Naive thymus-derived CD4-positive, alpha-beta T cell (primary cell): ENCODE measurements at regions not wholly inside any gene's neighbourhood (a gene's known extent, or its start where the extent isn't known, plus 50 kb on each side); places are given as distances from the start of the nearest gene placed in this dataset.

Source experiments
- ATAC-seq: fragments of 150-1000 bp; cut with Tn5 transposase; 2 replicates; pipeline ENCODE4 v1.10.0; 2021; ENCODE audit warnings: mild to moderate bottlenecking, moderate library complexity
- CTCF ChIA-PET: fragments of 350-600 bp; sonication (Branson Sonifier 250); formaldehyde crosslinking; loops from one replicate; lab custom pipeline; 2021; ENCODE audit warnings: antibody characterized with exemption; lab: Charles Lee
- POLR2A ChIA-PET: fragments of 350-600 bp; sonication (Branson Sonifier 250); formaldehyde crosslinking; loops from one replicate; lab custom pipeline; 2021; ENCODE audit warnings: antibody characterized with exemption, inconsistent platforms; lab: Charles Lee
- DNase-seq, 9 donors: peaks; one replicate each; pipeline versions ENCODE4 v3.0.0 to v3.0.0-alpha.2; 2020 to 2022; ENCODE audit warnings: mixed read lengths in 1 of 9
- H3K27ac ChIP-seq: one replicate; pipeline ENCODE4 v1.7.0; 2013; ENCODE audit warnings: mild to moderate bottlenecking, low read depth, low read length, moderate library complexity
- H3K27me3 ChIP-seq, 2 donors: one replicate each; pipeline ENCODE4 v1.7.0; 2013; ENCODE audit warnings: low read length in 2 of 2, mild to moderate bottlenecking in 2 of 2, moderate library complexity in 2 of 2; ENCODE audit not compliant: control insufficient read depth in 2 of 2, insufficient read depth in 2 of 2
- H3K36me3 ChIP-seq, 3 experiments: 1 replicate in 2 of 3; 2 replicates in 1 of 3; pipeline ENCODE4 v1.7.0; 2013; ENCODE audit warnings: low read length in 3 of 3, mild to moderate bottlenecking in 3 of 3, moderate library complexity in 1 of 3; ENCODE audit not compliant: insufficient read depth in 3 of 3, control insufficient read depth in 2 of 3
- H3K4me1 ChIP-seq, 2 donors: one replicate each; pipeline ENCODE4 v1.7.0; 2013; ENCODE audit warnings: low read length in 2 of 2, mild to moderate bottlenecking in 2 of 2, moderate library complexity in 1 of 2; ENCODE audit not compliant: control insufficient read depth in 2 of 2, insufficient read depth in 2 of 2
- H3K4me3 ChIP-seq: 2 replicates; pipeline ENCODE4 v1.7.0; 2013; ENCODE audit warnings: mild to moderate bottlenecking, low read length
- H3K9me3 ChIP-seq, 3 experiments: 1 replicate in 2 of 3; 2 replicates in 1 of 3; pipeline ENCODE4 v1.7.0; 2013; ENCODE audit warnings: low read length in 3 of 3; ENCODE audit not compliant: control insufficient read depth in 2 of 3
- H3K27ac Mint-ChIP-seq, 9 donors: one replicate each; pipeline ENCODE4 v1.8.0; 2020 to 2022; ENCODE audit warnings: mixed read lengths in 9 of 9, mild to moderate bottlenecking in 8 of 9, moderate library complexity in 5 of 9, inconsistent platforms in 2 of 9
- H3K27me3 Mint-ChIP-seq, 5 donors: one replicate each; pipeline ENCODE4 v1.8.0; 2021 to 2022; ENCODE audit warnings: mixed read lengths in 5 of 5, mild to moderate bottlenecking in 1 of 5
- H3K36me3 Mint-ChIP-seq, 5 donors: one replicate each; pipeline ENCODE4 v1.8.0; 2020 to 2022; ENCODE audit warnings: mixed read lengths in 5 of 5, mild to moderate bottlenecking in 3 of 5, inconsistent platforms in 1 of 5
- H3K4me1 Mint-ChIP-seq, 7 donors: one replicate each; pipeline ENCODE4 v1.8.0; 2020 to 2022; ENCODE audit warnings: mixed read lengths in 7 of 7, mild to moderate bottlenecking in 3 of 7, inconsistent platforms in 1 of 7
- H3K4me3 Mint-ChIP-seq, 10 donors: one replicate each; pipeline ENCODE4 v1.8.0; 2020 to 2022; ENCODE audit warnings: mild to moderate bottlenecking in 10 of 10, mixed read lengths in 10 of 10, moderate library complexity in 6 of 10, inconsistent platforms in 2 of 10
- H3K9me3 Mint-ChIP-seq, 11 donors: one replicate each; pipeline ENCODE4 v1.8.0; 2020 to 2022; ENCODE audit warnings: mixed read lengths in 11 of 11, mild to moderate bottlenecking in 4 of 11, inconsistent platforms in 1 of 11, moderate library complexity in 1 of 11
- intact Hi-C, 2 donors: fragments of 100-400 bp; cut with micrococcal nuclease; formaldehyde crosslinking; loops; one replicate each; pipeline ENCODE4 v1.15.1; 2023

DNA sequence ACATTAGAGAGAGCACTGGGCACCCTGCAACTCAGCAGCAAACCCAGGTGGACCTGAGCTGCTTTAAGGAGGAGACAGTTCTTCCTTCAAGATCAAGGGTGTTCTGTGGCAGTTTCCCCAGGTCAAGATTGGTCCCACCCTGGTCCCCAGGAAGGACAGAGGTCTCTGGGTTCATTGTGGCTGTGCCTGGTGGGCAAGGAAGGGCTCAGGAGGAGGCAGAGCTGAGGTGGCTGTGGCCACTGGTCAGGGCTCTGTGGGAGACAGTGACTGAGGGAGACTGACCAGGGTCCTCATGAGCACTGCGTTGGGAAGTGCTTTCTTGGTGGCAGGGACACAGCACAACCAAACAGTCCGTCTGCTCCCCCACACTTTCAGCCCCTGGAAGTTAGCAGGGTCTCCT lies 141.3 kb downstream of the FCRL5 start:
- peaks cover 0 to 2% (median 0%) of the 10 kb centered on the region in 7 donors for H3K4me1 Mint-ChIP-seq
- H3K4me3 Mint-ChIP-seq: no peak overlapping the region
- ATAC-seq (no peak), DNase-seq (no peak)
- POLR2A ChIA-PET: no interaction called here
- Histone ChIP-seq H3K27me3 (no peaks in the 10 kb centered on the region), H3K36me3 (no peaks in the 10 kb centered on the region), H3K27ac (no peak overlapping the region), H3K4me1 (no peaks in the 10 kb centered on the region), H3K4me3 (no peak overlapping the region), H3K9me3 (no peaks in the 10 kb centered on the region)
- CTCF ChIA-PET: no interaction called here
- H3K36me3 Mint-ChIP-seq: no peaks in the 10 kb centered on the region
- intact Hi-C loops: no loop called here
- H3K27ac Mint-ChIP-seq: no peak overlapping the region
- peaks cover 0 to 25% (median 9%) of the 10 kb centered on the region in 5 donors for H3K27me3 Mint-ChIP-seq
- H3K9me3 Mint-ChIP-seq: no peaks in the 10 kb centered on the region

DNA sequence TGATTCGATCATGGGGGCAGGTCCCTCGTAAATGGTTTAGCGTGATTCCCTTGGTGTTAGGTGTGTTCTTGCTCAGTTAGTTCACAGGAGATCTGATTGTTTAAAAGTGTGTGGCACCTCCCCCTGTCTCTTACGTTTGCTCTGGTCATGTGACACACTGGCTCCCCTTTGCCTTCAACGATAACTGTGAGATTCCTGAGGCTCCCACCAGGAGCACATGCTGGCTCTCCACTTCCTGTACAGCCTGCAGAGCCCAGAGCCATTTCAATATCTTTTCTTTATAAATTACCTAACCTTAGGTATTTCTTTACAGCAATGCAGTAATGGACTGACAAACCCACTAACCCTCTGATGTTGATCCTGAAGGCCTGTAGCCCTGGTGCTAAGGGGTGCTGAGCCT lies 141.9 kb downstream of the FCRL5 start:
- H3K9me3 ChIP-seq: no peaks in the 10 kb centered on the region
- H3K4me3 ChIP-seq: no peak overlapping the region
- no peaks in the 10 kb centered on the region for H3K4me1 ChIP-seq
- DNase-seq: no peak
- no peak overlapping the region for H3K27ac ChIP-seq
- no peaks in the 10 kb centered on the region for H3K36me3 ChIP-seq
- Mint-ChIP-seq H3K27ac (no peak overlapping the region), H3K36me3 (no peaks in the 10 kb centered on the region), H3K4me1 (peaks cover 0 to 2% (median 0%) of the 10 kb centered on the region in 7 donors), H3K27me3 (peaks cover 0 to 20% (median 6%) of the 10 kb centered on the region in 5 donors), H3K4me3 (no peak overlapping the region), H3K9me3 (no peaks in the 10 kb centered on the region)
- CTCF ChIA-PET: no interaction called here
- H3K27me3 ChIP-seq: no peaks in the 10 kb centered on the region
- intact Hi-C loops: no loop called here
- ATAC-seq: no peak
- POLR2A ChIA-PET: interaction anchor here (0.6 kb wide), 1 partner anchor 25 kb away, joined by 3 read pairs; no protein-coding TSS in a partner anchor

DNA sequence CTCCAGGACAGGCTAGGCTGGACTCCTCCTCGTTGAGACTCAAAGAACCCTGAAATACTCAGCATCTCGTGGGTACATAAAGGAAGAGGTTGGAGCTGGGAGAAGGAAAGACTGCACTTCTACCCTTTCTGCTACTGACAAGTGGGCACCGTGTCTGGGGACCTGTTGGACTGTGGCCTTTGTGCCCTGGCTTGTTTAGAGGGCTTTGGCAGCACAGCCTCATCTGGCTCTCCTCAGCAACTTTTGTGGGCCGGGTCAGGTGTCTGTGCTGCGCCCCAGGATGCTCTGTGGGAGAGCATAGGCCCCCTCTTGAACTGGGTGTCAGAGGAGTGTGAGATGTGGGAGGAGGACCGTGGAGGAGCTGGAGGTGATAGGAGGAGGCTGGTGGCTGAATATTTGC lies 142.4 kb downstream of the FCRL5 start:
- H3K4me3 Mint-ChIP-seq: no peak overlapping the region
- no peaks in the 10 kb centered on the region for H3K36me3 Mint-ChIP-seq
- H3K27me3 Mint-ChIP-seq: peaks cover 0 to 19% (median 2%) of the 10 kb centered on the region in 5 donors
- Histone ChIP-seq H3K4me3 (no peak overlapping the region), H3K27ac (no peak overlapping the region), H3K36me3 (no peaks in the 10 kb centered on the region), H3K4me1 (no peaks in the 10 kb centered on the region), H3K27me3 (no peaks in the 10 kb centered on the region), H3K9me3 (no peaks in the 10 kb centered on the region)
- no peaks in the 10 kb centered on the region for H3K9me3 Mint-ChIP-seq
- POLR2A ChIA-PET: no interaction called here
- ATAC-seq: no peak
- DNase-seq: no peak
- H3K4me1 Mint-ChIP-seq: peaks cover 0 to 2% (median 0%) of the 10 kb centered on the region in 7 donors
- intact Hi-C loops: no loop called here
- H3K27ac Mint-ChIP-seq: no peak overlapping the region
- CTCF ChIA-PET: no interaction called here

DNA sequence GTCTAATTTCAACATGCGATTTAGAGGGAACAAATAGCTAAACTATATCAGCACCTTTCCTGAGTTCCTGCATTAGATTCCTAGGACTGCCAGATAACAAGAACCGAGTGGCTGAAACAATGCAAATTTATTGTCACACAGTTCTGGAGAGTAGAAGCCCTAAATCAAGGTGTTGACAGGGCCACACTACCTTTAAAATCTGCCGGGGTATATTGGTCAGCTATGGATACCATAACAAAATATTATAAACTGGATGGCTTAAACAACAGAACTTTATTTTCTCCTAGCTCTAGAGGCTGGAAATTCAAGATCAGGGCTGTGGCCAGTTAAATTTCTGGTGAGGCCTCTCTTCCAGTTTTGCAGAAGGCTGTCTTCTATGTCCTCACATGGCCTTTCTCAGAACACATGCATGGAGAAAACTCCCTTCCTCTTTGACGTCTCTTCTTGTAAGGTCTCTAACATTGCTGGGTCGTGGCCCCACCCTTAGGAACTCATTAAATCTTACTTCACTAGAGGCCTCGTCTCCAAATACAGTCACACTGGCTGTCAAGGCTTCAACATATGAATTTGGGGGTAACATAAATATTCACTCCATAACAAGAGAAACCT lies 144.3 kb downstream of the FCRL5 start:
- no peak overlapping the region for H3K27ac Mint-ChIP-seq

DNA sequence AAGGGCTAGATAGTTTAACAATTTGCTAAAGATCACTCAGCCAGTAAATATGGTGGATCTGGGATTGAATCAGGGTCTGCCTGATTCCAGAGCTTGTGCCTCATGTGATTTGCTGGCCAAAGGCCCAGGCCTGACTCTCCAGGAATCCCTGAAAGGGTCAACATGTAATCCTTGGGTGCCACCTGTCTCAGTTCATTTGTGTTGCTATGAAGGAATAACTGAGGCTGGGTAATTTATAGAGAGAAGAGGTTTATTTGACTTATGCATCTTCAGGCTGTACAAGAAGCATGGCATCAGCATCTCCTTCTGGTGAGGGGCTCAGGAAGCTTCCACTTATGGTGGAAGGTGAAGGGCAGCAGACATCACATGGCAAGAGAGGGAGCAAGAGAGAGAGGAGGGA lies 144.9 kb downstream of the FCRL5 start:
- H3K4me3 ChIP-seq: no peak overlapping the region
- Mint-ChIP-seq H3K27ac (no peak overlapping the region), H3K9me3 (no peaks in the 10 kb centered on the region), H3K36me3 (no peaks in the 10 kb centered on the region), H3K4me3 (no peak overlapping the region), H3K4me1 (peaks cover 0 to 13% (median 0%) of the 10 kb centered on the region in 7 donors), H3K27me3 (peaks cover 0 to 34% (median 9%) of the 10 kb centered on the region in 5 donors)
- ChIA-PET POLR2A (no interaction called here), CTCF (interaction anchor here (0.7 kb wide), 1 partner anchor 18 kb away, joined by 3 read pairs; no protein-coding TSS in a partner anchor)
- H3K4me1 ChIP-seq: no peaks in the 10 kb centered on the region
- H3K27ac ChIP-seq: no peak overlapping the region
- no peaks in the 10 kb centered on the region for H3K9me3 ChIP-seq
- no peaks in the 10 kb centered on the region for H3K27me3 ChIP-seq
- H3K36me3 ChIP-seq: no peaks in the 10 kb centered on the region
- ATAC-seq (no peak), DNase-seq (no peak)
- intact Hi-C loops: no loop called here

More for the DNA sequence above, 144.3 kb downstream of the FCRL5 start:
- CTCF ChIA-PET: interaction anchor here (0.7 kb wide), 1 partner anchor 19 kb away, joined by 3 read pairs; no protein-coding TSS in a partner anchor
- no peak overlapping the region for H3K4me3 ChIP-seq
- Mint-ChIP-seq H3K4me3 (no peak overlapping the region), H3K36me3 (no peaks in the 10 kb centered on the region), H3K27me3 (peaks cover 0 to 27% (median 6%) of the 10 kb centered on the region in 5 donors), H3K9me3 (no peaks in the 10 kb centered on the region), H3K4me1 (peaks cover 0 to 12% (median 0%) of the 10 kb centered on the region in 7 donors)
- no peaks in the 10 kb centered on the region for H3K4me1 ChIP-seq
- intact Hi-C loops: no loop called here
- no peaks in the 10 kb centered on the region for H3K9me3 ChIP-seq
- no peak overlapping the region for H3K27ac ChIP-seq
- POLR2A ChIA-PET: no interaction called here
- H3K36me3 ChIP-seq: no peaks in the 10 kb centered on the region
- no peak for DNase-seq
- ATAC-seq: peak; percentile 28
- no peaks in the 10 kb centered on the region for H3K27me3 ChIP-seq

DNA sequence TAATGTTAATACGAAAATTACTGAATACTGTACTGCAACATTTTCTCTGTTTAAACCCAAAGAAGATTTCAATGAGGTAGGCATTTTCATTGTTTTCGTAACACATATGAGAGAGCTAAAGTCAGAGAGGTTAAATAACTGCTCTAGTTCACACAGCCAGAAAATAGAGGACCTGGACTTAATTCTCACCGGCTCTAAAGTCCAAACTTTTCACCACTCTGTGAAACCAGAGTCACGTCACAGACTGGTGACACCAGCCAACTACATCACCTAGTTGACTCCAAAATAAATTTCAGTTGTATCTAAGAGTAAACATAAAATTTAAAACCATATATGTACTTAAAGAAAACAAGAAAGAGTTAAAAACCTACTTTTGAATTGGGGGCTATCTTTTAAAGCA lies 146.7 kb downstream of the FCRL5 start:
- Mint-ChIP-seq H3K27ac (no peak overlapping the region), H3K27me3 (peaks cover 15 to 44% (median 15%) of the 10 kb centered on the region in 5 donors), H3K9me3 (no peaks in the 10 kb centered on the region), H3K36me3 (no peaks in the 10 kb centered on the region), H3K4me1 (peaks cover 0 to 16% (median 0%) of the 10 kb centered on the region in 7 donors), H3K4me3 (no peak overlapping the region)
- DNase-seq (no peak), ATAC-seq (no peak)
- no peaks in the 10 kb centered on the region for H3K4me1 ChIP-seq
- H3K27me3 ChIP-seq: no peaks in the 10 kb centered on the region
- CTCF ChIA-PET: interaction anchor here (0.6 kb wide), 1 partner anchor 42 kb away, joined by 3 read pairs; no protein-coding TSS in a partner anchor
- H3K9me3 ChIP-seq: no peaks in the 10 kb centered on the region
- H3K36me3 ChIP-seq: no peaks in the 10 kb centered on the region
- intact Hi-C loops: no loop called here
- POLR2A ChIA-PET: no interaction called here
- H3K27ac ChIP-seq: no peak overlapping the region
- no peak overlapping the region for H3K4me3 ChIP-seq

DNA sequence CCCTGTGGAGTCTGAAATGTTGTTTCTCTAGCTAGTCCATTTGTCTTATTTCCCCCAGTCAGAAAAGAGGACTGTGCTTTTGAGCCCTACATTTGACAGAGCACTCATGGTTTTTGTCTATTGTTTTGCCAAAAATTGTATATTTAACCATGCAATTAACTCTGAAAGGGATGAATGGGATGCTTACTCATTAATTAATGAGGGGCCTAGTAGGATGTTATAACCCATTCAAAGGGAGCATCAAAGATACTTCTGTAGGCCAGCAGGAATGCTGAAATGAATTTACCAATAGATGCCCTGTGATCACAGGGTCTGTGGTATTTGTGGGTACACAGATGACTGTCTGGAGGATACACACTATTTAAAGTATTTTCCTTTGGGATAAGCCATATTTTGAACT lies 147.7 kb downstream of the FCRL5 start:
- intact Hi-C loops: no loop called here
- peaks cover 0 to 16% (median 0%) of the 10 kb centered on the region in 7 donors for H3K4me1 Mint-ChIP-seq
- Histone ChIP-seq H3K27ac (no peak overlapping the region), H3K4me3 (no peak overlapping the region), H3K9me3 (no peaks in the 10 kb centered on the region), H3K36me3 (no peaks in the 10 kb centered on the region), H3K4me1 (no peaks in the 10 kb centered on the region), H3K27me3 (no peaks in the 10 kb centered on the region)
- CTCF ChIA-PET: no interaction called here
- no peak overlapping the region for H3K27ac Mint-ChIP-seq
- DNase-seq: no peak
- H3K4me3 Mint-ChIP-seq: no peak overlapping the region
- no peaks in the 10 kb centered on the region for H3K36me3 Mint-ChIP-seq
- no peaks in the 10 kb centered on the region for H3K9me3 Mint-ChIP-seq
- POLR2A ChIA-PET: no interaction called here
- ATAC-seq: no peak
- peaks cover 16 to 52% (median 20%) of the 10 kb centered on the region in 5 donors for H3K27me3 Mint-ChIP-seq
